GM10266 (cell line): ENCODE measurements at regions not wholly inside any gene's neighbourhood (a gene's known extent, or its start where the extent isn't known, plus 50 kb on each side); places are given as distances from the start of the nearest gene placed in this dataset.

ENCODE experiments used
- DNase-seq: peaks from one replicate; pipeline ENCODE4 v3.0.0; 2012; ENCODE audit errors: extremely low spot score
- CTCF ChIP-seq: IDR thresholded peaks from 2 replicates; pipeline ENCODE4 v1.5.1; 2012; ENCODE audit warnings: mild to moderate bottlenecking, low read depth; ENCODE audit not compliant: control insufficient read depth, insufficient read depth; ENCODE audit errors: missing control alignments

- no peak for TF ChIP-seq CTCF
- DNase-seq, result no peak
Measured at GRCh38 chr15:38726187-38726586, 161.6 kb upstream of the RASGRP1 start.

DNA sequence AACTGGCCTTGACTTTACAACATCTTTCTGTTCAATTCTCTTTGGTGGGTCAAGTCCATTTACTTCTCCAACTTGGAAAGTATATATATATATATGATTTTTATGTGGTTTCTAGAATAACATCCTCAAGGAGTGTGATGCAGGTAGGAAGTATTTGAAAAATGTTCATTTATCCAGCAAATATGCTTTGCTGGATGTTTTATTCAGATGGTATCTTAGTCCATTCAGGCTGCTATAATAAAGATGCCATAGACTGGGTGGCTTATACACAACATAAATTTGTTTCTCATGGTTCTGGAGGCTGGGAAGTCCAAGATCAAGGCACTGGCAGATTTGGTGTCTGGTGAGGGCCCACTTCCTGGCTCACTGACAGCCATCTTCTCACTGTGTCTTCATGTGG is 168.7 kb upstream of the RASGRP1 start:
- TF ChIP-seq CTCF, result no peak
- no peak for DNase-seq

- no peak for DNase-seq
- TF ChIP-seq CTCF, result no peak
Measured at GRCh38 chr15:38740206-38740605, 175.6 kb upstream of the RASGRP1 start.

DNA sequence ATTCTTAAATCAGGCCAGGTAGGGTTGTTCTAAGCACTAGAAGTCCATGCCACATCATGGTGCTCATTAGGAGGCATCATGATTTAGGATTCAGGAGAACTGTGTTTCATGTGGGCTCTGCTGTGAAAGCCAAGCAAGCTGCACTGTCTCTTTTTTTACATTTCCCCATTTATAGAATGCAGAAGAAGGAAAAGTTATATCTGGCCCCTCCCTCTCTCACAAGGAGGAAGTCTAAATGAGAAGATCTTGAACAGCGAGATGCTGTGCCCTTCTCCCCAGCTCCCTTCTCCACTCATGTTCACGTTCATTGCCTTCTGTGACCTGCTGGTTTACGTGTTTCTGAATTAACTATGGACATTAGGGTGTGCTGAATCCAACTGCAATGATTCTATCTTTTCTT is 178.5 kb upstream of the RASGRP1 start:
- no peak for DNase-seq
- no peak for TF ChIP-seq CTCF

DNA sequence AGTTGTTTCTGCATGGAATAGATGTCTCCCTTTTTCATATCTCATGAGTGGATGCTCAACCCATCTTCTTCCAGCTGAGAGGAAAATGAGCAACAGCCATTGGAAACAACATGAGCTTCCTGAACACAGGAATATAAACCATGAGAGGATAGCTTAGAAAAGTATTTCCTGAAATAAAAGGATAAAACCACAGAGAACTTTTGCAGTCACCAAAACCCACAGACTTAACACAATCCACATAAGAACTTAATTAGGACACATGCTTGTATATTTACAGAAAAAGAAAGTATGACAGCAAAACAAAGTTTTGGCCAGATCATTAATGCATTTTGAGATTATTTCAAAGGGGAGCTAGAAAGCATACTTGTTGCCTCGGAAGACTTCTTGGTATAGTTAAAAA is 180.5 kb upstream of the RASGRP1 start:
- no peak for DNase-seq
- TF ChIP-seq CTCF, result no peak

- no peak for DNase-seq
- TF ChIP-seq CTCF, result no peak
Measured at GRCh38 chr15:38745626-38746025, 181.0 kb upstream of the RASGRP1 start.

DNA sequence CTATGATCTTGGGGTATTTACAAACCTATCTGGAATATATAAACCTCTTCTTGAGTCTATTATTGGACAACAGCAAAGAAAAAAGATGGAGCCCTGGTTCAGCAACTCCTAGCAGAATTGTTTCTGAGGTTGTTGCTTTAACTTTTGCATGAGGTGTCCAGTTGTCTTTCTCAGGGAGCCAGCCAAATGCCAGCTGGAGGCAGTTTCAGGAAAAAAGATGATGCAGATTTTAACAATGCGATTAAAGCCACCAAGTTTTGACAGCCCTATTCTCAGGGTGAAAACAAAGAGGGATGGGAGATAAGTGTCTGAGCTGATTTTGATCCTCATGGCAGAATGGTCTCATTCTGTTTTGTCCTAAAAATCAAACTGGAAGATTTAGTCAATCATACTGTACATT is 181.6 kb upstream of the RASGRP1 start:
- TF ChIP-seq CTCF, result no peak
- DNase-seq, result no peak
